Cardiac muscle cell (in vitro differentiated cells and primary cell): ENCODE measurements at regions not wholly inside any gene's neighbourhood (a gene's known extent, or its start where the extent isn't known, plus 50 kb on each side); places are given as distances from the start of the nearest gene placed in this dataset.

ENCODE experiments used
- DNase-seq, 2 donors: peaks; one replicate each; pipeline versions ENCODE4 v3.0.0 to v3.0.0-alpha.2; 2010 to 2017; ENCODE audit warnings: low read depth in 1 of 2, low spot score in 1 of 2
- H3K27ac ChIP-seq: fragments of 200-600 bp; sonication (generic); 2 replicates; pipeline ENCODE4 v1.5.1; 2016
- H3K27me3 ChIP-seq: fragments of 200-600 bp; sonication (generic); 2 replicates; pipeline ENCODE4 v1.6.0; 2016; ENCODE audit warnings: control low read depth
- H3K36me3 ChIP-seq: fragments of 200-600 bp; sonication (generic); 2 replicates; pipeline ENCODE4 v1.5.1; 2016; ENCODE audit warnings: control low read depth
- H3K4me1 ChIP-seq: fragments of 200-600 bp; sonication (generic); 2 replicates; pipeline ENCODE4 v1.8.1; 2017; ENCODE audit warnings: low read depth, mild to moderate bottlenecking, mixed run types
- H3K4me3 ChIP-seq: fragments of 200-600 bp; sonication (generic); 2 replicates; pipeline ENCODE4 v1.5.1; 2016; ENCODE audit warnings: mild to moderate bottlenecking
- H3K9me3 ChIP-seq: fragments of 200-600 bp; sonication (generic); 2 replicates; pipeline ENCODE4 v1.5.1; 2017; ENCODE audit warnings: low read depth, mild to moderate bottlenecking, control low read depth
- CTCF ChIP-seq: IDR thresholded peaks from 2 replicates; pipeline ENCODE4 v1.5.1; 2012; ENCODE audit warnings: low read depth, mild to moderate bottlenecking, low read length

DNA sequence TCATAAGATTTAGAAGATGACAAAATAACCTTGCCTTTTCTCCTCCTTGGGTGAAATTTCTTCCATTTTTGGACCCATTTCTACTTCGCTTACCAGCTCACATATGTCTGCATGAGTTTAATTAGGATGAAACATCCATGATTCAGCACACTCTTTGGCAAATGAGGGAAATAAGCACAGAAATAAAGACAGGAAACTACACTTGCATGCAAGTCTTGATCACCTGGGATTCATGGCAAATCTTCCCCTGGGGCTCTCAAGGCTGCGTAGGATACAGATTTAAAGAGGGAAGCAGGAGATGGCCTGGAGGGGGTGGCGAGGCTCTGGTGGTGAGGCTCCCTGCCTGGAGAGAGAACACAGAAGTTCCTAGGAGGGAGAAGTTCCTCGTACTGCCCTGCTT lies 147.8 kb downstream of the EDN3 start:
- TF ChIP-seq CTCF, result no peak
- DNase-seq, result no peak
- H3K27ac ChIP-seq, result no peak overlapping the region
- H3K9me3 ChIP-seq, result no peaks in the 10 kb centered on the region
- no peaks in the 10 kb centered on the region for H3K4me1 ChIP-seq
- H3K4me3 ChIP-seq, result no peak overlapping the region
- H3K27me3 ChIP-seq, result peaks cover 11% of the 10 kb centered on the region
- H3K36me3 ChIP-seq, result no peaks in the 10 kb centered on the region

GRCh38 chr20:59448851-59449444 lies 148.5 kb downstream of the EDN3 start:
- Histone ChIP-seq H3K36me3 (no peaks in the 10 kb centered on the region), H3K4me3 (no peak overlapping the region), H3K9me3 (no peaks in the 10 kb centered on the region), H3K27ac (no peak overlapping the region), H3K27me3 (peaks cover 8% of the 10 kb centered on the region), H3K4me1 (no peaks in the 10 kb centered on the region)
- DNase-seq, result no peak
- no peak for TF ChIP-seq CTCF

GRCh38 chr20:59451066-59451630 lies 150.7 kb downstream of the EDN3 start:
- Histone ChIP-seq H3K4me1 (no peaks in the 10 kb centered on the region), H3K27ac (no peak overlapping the region)

GRCh38 chr20:59451641-59452040 lies 151.2 kb downstream of the EDN3 start:
- no peaks in the 10 kb centered on the region for H3K9me3 ChIP-seq
- DNase-seq, result no peak
- no peaks in the 10 kb centered on the region for H3K4me1 ChIP-seq
- no peak for TF ChIP-seq CTCF
- H3K27me3 ChIP-seq, result no peaks in the 10 kb centered on the region
- H3K36me3 ChIP-seq, result no peaks in the 10 kb centered on the region
- H3K27ac ChIP-seq, result no peak overlapping the region
- H3K4me3 ChIP-seq, result no peak overlapping the region

More at GRCh38 chr20:59451066-59451630, 150.7 kb downstream of the EDN3 start:
- no peaks in the 10 kb centered on the region for H3K27me3 ChIP-seq
- DNase-seq, result no peak
- TF ChIP-seq CTCF, result no peak
- H3K4me3 ChIP-seq, result no peak overlapping the region
- no peaks in the 10 kb centered on the region for H3K36me3 ChIP-seq
- no peaks in the 10 kb centered on the region for H3K9me3 ChIP-seq

DNA sequence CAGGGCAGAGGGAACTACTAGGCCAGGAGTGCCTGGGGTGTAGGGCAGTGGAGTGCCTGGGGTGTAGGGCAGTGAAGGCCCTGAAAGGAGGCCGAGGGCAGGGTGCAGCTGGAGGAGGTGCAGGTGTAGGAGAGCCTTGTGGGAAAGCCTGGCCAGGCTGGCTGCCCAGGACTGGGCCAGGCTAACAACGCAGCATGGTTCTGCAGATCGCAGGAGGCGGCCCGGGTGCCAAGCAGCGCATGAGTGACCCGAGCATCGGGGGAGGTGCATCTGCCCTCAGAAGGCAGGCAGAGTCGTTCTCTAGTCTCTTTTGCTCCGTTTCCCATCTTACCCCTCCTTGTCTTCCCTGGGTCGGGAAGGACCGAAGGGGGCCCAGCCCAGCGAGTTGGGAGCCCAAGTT lies 151.5 kb upstream of the PHACTR3 start:
- no peak for DNase-seq
- no peak overlapping the region for H3K27ac ChIP-seq

More for the DNA sequence above, 151.5 kb upstream of the PHACTR3 start:
- H3K27me3 ChIP-seq, result no peaks in the 10 kb centered on the region
- H3K4me1 ChIP-seq, result no peaks in the 10 kb centered on the region
- no peak for TF ChIP-seq CTCF
- no peaks in the 10 kb centered on the region for H3K36me3 ChIP-seq
- H3K9me3 ChIP-seq, result no peaks in the 10 kb centered on the region
- no peak overlapping the region for H3K4me3 ChIP-seq
